ENCODE measurements at regions not wholly inside any gene's neighbourhood (a gene's known extent, or its start where the extent isn't known, plus 50 kb on each side); places are given as distances from the start of the nearest gene placed in this dataset.
"Not testable (repeated sequence)": the region's sequence is repeated elsewhere in the genome, so short reads cannot be mapped to it uniquely, and the experiment has no call there.

GRCh38 chr3:147089286-147089685, 317.1 kb downstream of the ZIC4 start:
- peak overlapping the region; percentile 39 for H4K91ac ChIP-seq (ENCODE audit: low read length)

GRCh38 chr3:147059500-147059899, 346.8 kb downstream of the ZIC4 start:
- H2BK15ac ChIP-seq (ENCODE audit: low read depth, poor library complexity, severe bottlenecking); H2BK120ac ChIP-seq (ENCODE audit: low read depth, low read length); H2AFZ ChIP-seq (ENCODE audit: low read depth, low read length); H4K8ac ChIP-seq (ENCODE audit: low read length); H3K27ac ChIP-seq (ENCODE audit: low read length, poor library complexity, severe bottlenecking); H3K27me3 ChIP-seq (ENCODE audit: control insufficient read depth in 1 of 2, insufficient read depth in 1 of 2, low read length in 2 of 2); DNase-seq; H2BK5ac ChIP-seq (ENCODE audit: low read depth, low read length, poor library complexity, severe bottlenecking); H3K36me3 ChIP-seq (ENCODE audit: control insufficient read depth in 1 of 2, insufficient read depth in 2 of 2, low read depth in 1 of 2, low read length in 2 of 2); H3K23ac ChIP-seq (ENCODE audit: low read length in 2 of 2); H3K79me1 ChIP-seq (replicated peaks; ENCODE audit: low read length, poor library complexity, severe bottlenecking); H4K91ac ChIP-seq (ENCODE audit: low read length); H3K4me3 ChIP-seq (ENCODE audit: insufficient read depth in 1 of 2, low read depth in 1 of 2, low read length in 2 of 2); H3K4me2 ChIP-seq (ENCODE audit: low read length, poor library complexity, severe bottlenecking); H2BK12ac ChIP-seq (ENCODE audit: low read length in 2 of 2); H3K9ac ChIP-seq (ENCODE audit: low read length); H3K4ac ChIP-seq (ENCODE audit: low read depth in 1 of 2, low read length in 2 of 2); H3K18ac ChIP-seq (ENCODE audit: low read depth in 1 of 2, low read length in 2 of 2); H3K4me1 ChIP-seq (ENCODE audit: control insufficient read depth, insufficient read depth, low read depth, low read length); H2AK5ac ChIP-seq (ENCODE audit: low read length, severe bottlenecking); H3K14ac ChIP-seq (ENCODE audit: low read length in 2 of 2): not testable (repeated sequence)
- H3K9me3 ChIP-seq (ENCODE audit: control insufficient read depth, low read length): peaks cover 12% of the 10 kb centered on the region
- whole genome bisulfite sequencing: 84% methylated on average over 6 of the region's 6 CpGs

More at GRCh38 chr3:147089286-147089685, 317.1 kb downstream of the ZIC4 start:
- Histone ChIP-seq H3K36me3 (ENCODE audit: control insufficient read depth in 1 of 2, insufficient read depth in 2 of 2, low read depth in 1 of 2, low read length in 2 of 2) (no peaks in the 10 kb centered on the region), H4K8ac (ENCODE audit: low read length) (no peak overlapping the region), H3K14ac (ENCODE audit: low read length in 2 of 2) (no peak overlapping the region), H3K4me2 (ENCODE audit: low read length, poor library complexity, severe bottlenecking) (no peak overlapping the region), H3K23ac (ENCODE audit: low read length in 2 of 2) (no peak overlapping the region), H3K9me3 (ENCODE audit: control insufficient read depth, low read length) (no peaks in the 10 kb centered on the region), H2AK5ac (ENCODE audit: low read length, severe bottlenecking) (no peak overlapping the region), H2AFZ (ENCODE audit: low read depth, low read length) (no peak overlapping the region), H3K27me3 (ENCODE audit: control insufficient read depth in 1 of 2, insufficient read depth in 1 of 2, low read length in 2 of 2) (no peaks in the 10 kb centered on the region), H3K4me3 (ENCODE audit: insufficient read depth in 1 of 2, low read depth in 1 of 2, low read length in 2 of 2) (no peak overlapping the region), H3K4me1 (ENCODE audit: control insufficient read depth, insufficient read depth, low read depth, low read length) (no peaks in the 10 kb centered on the region), H3K79me1 (replicated peaks; ENCODE audit: low read length, poor library complexity, severe bottlenecking) (no peaks in the 10 kb centered on the region), H2BK15ac (ENCODE audit: low read depth, poor library complexity, severe bottlenecking) (no peak overlapping the region), H3K9ac (ENCODE audit: low read length) (no peak overlapping the region), H2BK5ac (ENCODE audit: low read depth, low read length, poor library complexity, severe bottlenecking) (no peak overlapping the region), H3K4ac (ENCODE audit: low read depth in 1 of 2, low read length in 2 of 2) (no peak overlapping the region), H3K18ac (ENCODE audit: low read depth in 1 of 2, low read length in 2 of 2) (peak overlapping the region in 1 of 2 experiments; percentile 54), H3K27ac (ENCODE audit: low read length, poor library complexity, severe bottlenecking) (no peak overlapping the region), H2BK120ac (ENCODE audit: low read depth, low read length) (no peak overlapping the region), H2BK12ac (ENCODE audit: low read length in 2 of 2) (no peak overlapping the region)
- 86% methylated on average over 5 of the region's 5 CpGs for WGBS
- no peak for DNase-seq

- H3K27me3 ChIP-seq (ENCODE audit: control insufficient read depth in 1 of 2, insufficient read depth in 1 of 2, low read length in 2 of 2): no peaks in the 10 kb centered on the region
- H3K18ac ChIP-seq (ENCODE audit: low read depth in 1 of 2, low read length in 2 of 2): no peak overlapping the region
- no peak overlapping the region for H3K4ac ChIP-seq (ENCODE audit: low read depth in 1 of 2, low read length in 2 of 2)
- H3K4me1 ChIP-seq (ENCODE audit: control insufficient read depth, insufficient read depth, low read depth, low read length): no peaks in the 10 kb centered on the region
- H3K9ac ChIP-seq (ENCODE audit: low read length): peak overlapping the region; percentile 45
- 68% methylated on average over 9 of the region's 9 CpGs for WGBS
- no peak overlapping the region for H2BK15ac ChIP-seq (ENCODE audit: low read depth, poor library complexity, severe bottlenecking)
- H3K4me2 ChIP-seq (ENCODE audit: low read length, poor library complexity, severe bottlenecking): no peak overlapping the region
- H3K23ac ChIP-seq (ENCODE audit: low read length in 2 of 2): no peak overlapping the region
- no peak overlapping the region for H4K8ac ChIP-seq (ENCODE audit: low read length)
- no peak overlapping the region for H2AFZ ChIP-seq (ENCODE audit: low read depth, low read length)
- H3K4me3 ChIP-seq (ENCODE audit: insufficient read depth in 1 of 2, low read depth in 1 of 2, low read length in 2 of 2): peak overlapping the region in 1 of 2 experiments; percentile 68
- H2AK5ac ChIP-seq (ENCODE audit: low read length, severe bottlenecking): no peak overlapping the region
- H3K9me3 ChIP-seq (ENCODE audit: control insufficient read depth, low read length): peaks cover 5% of the 10 kb centered on the region
- DNase-seq: no peak
- H3K14ac ChIP-seq (ENCODE audit: low read length in 2 of 2): no peak overlapping the region
- no peaks in the 10 kb centered on the region for H3K36me3 ChIP-seq (ENCODE audit: control insufficient read depth in 1 of 2, insufficient read depth in 2 of 2, low read depth in 1 of 2, low read length in 2 of 2)
- no peak overlapping the region for H2BK12ac ChIP-seq (ENCODE audit: low read length in 2 of 2)
- no peaks in the 10 kb centered on the region for H3K79me1 ChIP-seq (replicated peaks; ENCODE audit: low read length, poor library complexity, severe bottlenecking)
- H4K91ac ChIP-seq (ENCODE audit: low read length): no peak overlapping the region
- H3K27ac ChIP-seq (ENCODE audit: low read length, poor library complexity, severe bottlenecking): no peak overlapping the region
- no peak overlapping the region for H2BK120ac ChIP-seq (ENCODE audit: low read depth, low read length)
- H2BK5ac ChIP-seq (ENCODE audit: low read depth, low read length, poor library complexity, severe bottlenecking): no peak overlapping the region
Measured at GRCh38 chr3:147049821-147050220, 356.5 kb downstream of the ZIC4 start.

- no peaks in the 10 kb centered on the region for H3K27me3 ChIP-seq (ENCODE audit: control insufficient read depth in 1 of 2, insufficient read depth in 1 of 2, low read length in 2 of 2)
- no peak overlapping the region for H3K4me2 ChIP-seq (ENCODE audit: low read length, poor library complexity, severe bottlenecking)
- no peak for DNase-seq
- H3K36me3 ChIP-seq (ENCODE audit: control insufficient read depth in 1 of 2, insufficient read depth in 2 of 2, low read depth in 1 of 2, low read length in 2 of 2): no peaks in the 10 kb centered on the region
- no peak overlapping the region for H3K27ac ChIP-seq (ENCODE audit: low read length, poor library complexity, severe bottlenecking)
- H3K23ac ChIP-seq (ENCODE audit: low read length in 2 of 2): no peak overlapping the region
- no peaks in the 10 kb centered on the region for H3K9me3 ChIP-seq (ENCODE audit: control insufficient read depth, low read length)
- no peak overlapping the region for H4K91ac ChIP-seq (ENCODE audit: low read length)
- H4K8ac ChIP-seq (ENCODE audit: low read length): no peak overlapping the region
- no peak overlapping the region for H2BK12ac ChIP-seq (ENCODE audit: low read length in 2 of 2)
- WGBS: 90% methylated on average over 3 of the region's 3 CpGs
- H2BK15ac ChIP-seq (ENCODE audit: low read depth, poor library complexity, severe bottlenecking): no peak overlapping the region
- H2BK5ac ChIP-seq (ENCODE audit: low read depth, low read length, poor library complexity, severe bottlenecking): no peak overlapping the region
- no peak overlapping the region for H3K14ac ChIP-seq (ENCODE audit: low read length in 2 of 2)
- no peak overlapping the region for H3K18ac ChIP-seq (ENCODE audit: low read depth in 1 of 2, low read length in 2 of 2)
- H2BK120ac ChIP-seq (ENCODE audit: low read depth, low read length): no peak overlapping the region
- H3K9ac ChIP-seq (ENCODE audit: low read length): no peak overlapping the region
- no peaks in the 10 kb centered on the region for H3K79me1 ChIP-seq (replicated peaks; ENCODE audit: low read length, poor library complexity, severe bottlenecking)
- no peak overlapping the region for H2AK5ac ChIP-seq (ENCODE audit: low read length, severe bottlenecking)
- H3K4ac ChIP-seq (ENCODE audit: low read depth in 1 of 2, low read length in 2 of 2): no peak overlapping the region
- no peak overlapping the region for H2AFZ ChIP-seq (ENCODE audit: low read depth, low read length)
- peak overlapping the region in 1 of 2 experiments; percentile 68 for H3K4me3 ChIP-seq (ENCODE audit: insufficient read depth in 1 of 2, low read depth in 1 of 2, low read length in 2 of 2)
- H3K4me1 ChIP-seq (ENCODE audit: control insufficient read depth, insufficient read depth, low read depth, low read length): no peaks in the 10 kb centered on the region
Measured at GRCh38 chr3:147049305-147049704, 357.0 kb downstream of the ZIC4 start.
